Esophagus muscularis mucosa (tissue), 4 donors: ENCODE measurements at regions not wholly inside any gene's neighbourhood (a gene's known extent, or its start where the extent isn't known, plus 50 kb on each side); places are given as distances from the start of the nearest gene placed in this dataset.

Source experiments
- DNase-seq: peaks from one replicate; pipeline ENCODE4 v3.0.0-alpha.2; 2017; ENCODE audit errors: extremely low spot score
- H3K27ac ChIP-seq, 4 donors: fragments of 200-600 bp; sonication (generic); replicated peaks in 1 of 4; 1 replicate in 3 of 4; 2 replicates in 1 of 4; pipeline ENCODE4 v1.5.1; 2016 to 2019; ENCODE audit warnings: mild to moderate bottlenecking in 1 of 4
- H3K27me3 ChIP-seq, 4 donors: fragments of 200-600 bp; sonication (generic); one replicate each; pipeline versions ENCODE4 v1.5.1 to v1.6.0; 2016 to 2019
- H3K36me3 ChIP-seq, 4 donors: fragments of 200-600 bp; sonication (generic); one replicate each; pipeline ENCODE4 v1.5.1; 2016 to 2019
- H3K4me1 ChIP-seq, 4 donors: fragments of 200-600 bp; sonication (generic); one replicate each; pipeline ENCODE4 v1.5.1; 2016 to 2019
- H3K4me3 ChIP-seq, 4 donors: fragments of 200-600 bp; sonication (generic); 1 replicate in 2 of 4; 2 replicates in 2 of 4; pipeline ENCODE4 v1.5.1; 2016 to 2019; ENCODE audit warnings: mild to moderate bottlenecking in 4 of 4, moderate library complexity in 1 of 4
- H3K9me3 ChIP-seq, 4 donors: fragments of 200-600 bp; sonication (generic); 1 replicate in 3 of 4; 2 replicates in 1 of 4; pipeline ENCODE4 v1.5.1; 2016 to 2019
- CTCF ChIP-seq, 3 experiments: fragments of 200-600 bp in 2 of 3; fragments of 450-650 bp in 1 of 3; sonication (generic) in 2 of 3; IDR thresholded peaks; one replicate each; pipeline ENCODE4 v1.5.1; 2017 to 2019; ENCODE audit warnings: antibody characterized with exemption in 3 of 3, mild to moderate bottlenecking in 2 of 3, moderate library complexity in 1 of 3
- EP300 ChIP-seq: sonication (generic); formaldehyde crosslinking; IDR thresholded peaks from one replicate; pipeline ENCODE4 v1.6.1; 2017; ENCODE audit warnings: antibody characterized with exemption
- POLR2A ChIP-seq: fragments of 450-650 bp; IDR thresholded peaks from one replicate; pipeline ENCODE4 v1.6.1; 2017; ENCODE audit warnings: antibody characterized with exemption, moderate library complexity, mild to moderate bottlenecking, low read depth
- POLR2AphosphoS5 ChIP-seq, 2 donors: sonication (generic); formaldehyde crosslinking; IDR thresholded peaks; one replicate each; pipeline ENCODE4 v1.6.1; 2017; ENCODE audit warnings: antibody characterized with exemption in 2 of 2
- WGBS: methylation state at CpG from one replicate; pipeline ENCODE4 v1.1.5; 2018; 5-methylcytosine and 5-hydroxymethylcytosine counted together
- intact Hi-C: fragments of 100-400 bp; cut with DNase I; formaldehyde crosslinking; loops from one replicate; pipeline ENCODE4 v1.15.1; 2023

- H3K27ac ChIP-seq = no peak overlapping the region
- no peak for DNase-seq
- no peak for TF ChIP-seq EP300
- no peaks in the 10 kb centered on the region for H3K36me3 ChIP-seq
- no peaks in the 10 kb centered on the region for H3K9me3 ChIP-seq
- WGBS = 88% methylated on average over 2 of the region's 2 CpGs
- intact Hi-C loops = no loop called here
- no peaks in the 10 kb centered on the region for H3K27me3 ChIP-seq
- H3K4me1 ChIP-seq = peaks cover 15 to 25% (median 16%) of the 10 kb centered on the region in 4 donors
- H3K4me3 ChIP-seq = no peak overlapping the region
These were observed 250.8 kb upstream of the FGGY start for GRCh38 chr1:59046134-59046533.

DNA sequence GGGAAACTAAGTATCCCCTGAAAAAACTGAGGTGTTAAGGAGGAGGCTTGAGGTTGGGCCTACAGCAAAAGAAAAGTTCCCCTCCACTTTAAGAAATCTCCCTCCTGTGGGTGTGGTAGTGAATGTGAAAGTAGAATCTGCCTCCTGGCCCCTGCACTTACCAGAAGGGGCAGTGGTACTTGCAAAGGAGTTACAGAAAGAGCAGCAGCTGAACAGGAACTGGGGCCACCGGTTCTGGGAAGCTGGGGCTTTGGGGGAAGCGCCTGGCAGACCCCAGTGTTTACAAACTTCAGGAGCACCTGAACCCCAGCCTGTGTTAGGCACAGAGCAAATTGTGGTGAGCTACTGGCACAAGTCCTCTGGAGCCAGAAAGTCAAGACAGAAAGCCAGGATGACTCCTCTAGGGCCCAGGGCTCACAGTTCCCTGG is 250.2 kb upstream of the FGGY start:
- Histone ChIP-seq H3K27ac (no peak overlapping the region), H3K27me3 (no peaks in the 10 kb centered on the region), H3K4me3 (no peak overlapping the region), H3K9me3 (no peaks in the 10 kb centered on the region), H3K4me1 (peaks cover 14 to 25% (median 16%) of the 10 kb centered on the region in 4 donors), H3K36me3 (no peaks in the 10 kb centered on the region)
- WGBS = 48% methylated on average over 2 of the region's 2 CpGs
- TF ChIP-seq POLR2A = no peak
- TF ChIP-seq CTCF (IDR thresholded peaks at IDR 0.05) = no peak
- no peak for TF ChIP-seq POLR2AphosphoS5 (IDR thresholded peaks at IDR 0.05)
- no peak for TF ChIP-seq EP300
- intact Hi-C loops = no loop called here
- no peak for DNase-seq

GRCh38 chr1:59051007-59051406 is 245.9 kb upstream of the FGGY start:
- no peaks in the 10 kb centered on the region for H3K27me3 ChIP-seq
- TF ChIP-seq POLR2AphosphoS5 (IDR thresholded peaks at IDR 0.05) = no peak
- no peak for TF ChIP-seq POLR2A
- TF ChIP-seq EP300 = no peak
- TF ChIP-seq CTCF (IDR thresholded peaks at IDR 0.05) = no peak
- no peak overlapping the region for H3K27ac ChIP-seq
- peaks cover 0 to 21% (median 5%) of the 10 kb centered on the region in 4 donors for H3K4me1 ChIP-seq
- H3K36me3 ChIP-seq = no peaks in the 10 kb centered on the region
- no peaks in the 10 kb centered on the region for H3K9me3 ChIP-seq
- intact Hi-C loops = no loop called here
- WGBS = 75% methylated on average over 4 of the region's 4 CpGs
- DNase-seq = no peak
- no peak overlapping the region for H3K4me3 ChIP-seq

GRCh38 chr1:59052166-59052590 is 244.7 kb upstream of the FGGY start:
- Histone ChIP-seq H3K4me3 (no peak overlapping the region), H3K4me1 (peaks cover 11 to 24% (median 14%) of the 10 kb centered on the region in 4 donors), H3K36me3 (no peaks in the 10 kb centered on the region), H3K9me3 (no peaks in the 10 kb centered on the region), H3K27ac (no peak overlapping the region), H3K27me3 (no peaks in the 10 kb centered on the region)
- DNase-seq = no peak
- intact Hi-C loops = no loop called here
- WGBS = 78% methylated on average over 5 of the region's 5 CpGs
- no peak for TF ChIP-seq CTCF (IDR thresholded peaks at IDR 0.05)
- TF ChIP-seq POLR2A = no peak
- no peak for TF ChIP-seq POLR2AphosphoS5 (IDR thresholded peaks at IDR 0.05)
- no peak for TF ChIP-seq EP300

GRCh38 chr1:59054172-59054571 is 242.7 kb upstream of the FGGY start:
- H3K27ac ChIP-seq = no peak overlapping the region
- intact Hi-C loops = no loop called here
- no peaks in the 10 kb centered on the region for H3K27me3 ChIP-seq
- no peak for DNase-seq
- no peak overlapping the region for H3K4me3 ChIP-seq
- TF ChIP-seq POLR2A = no peak
- TF ChIP-seq POLR2AphosphoS5 (IDR thresholded peaks at IDR 0.05) = no peak
- no peak for TF ChIP-seq CTCF (IDR thresholded peaks at IDR 0.05)
- no peak for TF ChIP-seq EP300
- 97% methylated on average over 1 of the region's 1 CpG for WGBS
- no peaks in the 10 kb centered on the region for H3K36me3 ChIP-seq
- H3K4me1 ChIP-seq = peaks cover 19 to 35% (median 22%) of the 10 kb centered on the region in 4 donors
- H3K9me3 ChIP-seq = no peaks in the 10 kb centered on the region
